GM23248 (cell line): ENCODE measurements at regions not wholly inside any gene's neighbourhood (a gene's known extent, or its start where the extent isn't known, plus 50 kb on each side); places are given as distances from the start of the nearest gene placed in this dataset.

Source experiments
- DNase-seq: peaks from one replicate; pipeline ENCODE4 v3.0.0-alpha.2; 2015
- H2AFZ ChIP-seq: fragments of 200-600 bp; sonication (generic); 2 replicates; pipeline ENCODE4 v1.6.1; 2016; ENCODE audit warnings: antibody characterized with exemption
- H3F3A ChIP-seq: fragments of 200-600 bp; sonication (generic); 2 replicates; pipeline ENCODE4 v1.6.1; 2016; ENCODE audit warnings: mild to moderate bottlenecking, antibody characterized with exemption, mixed run types; ENCODE audit not compliant: insufficient read depth
- H3K27ac ChIP-seq: fragments of 200-600 bp; sonication (generic); 2 replicates; pipeline ENCODE4 v1.5.1; 2016; ENCODE audit warnings: mild to moderate bottlenecking
- H3K27me3 ChIP-seq: fragments of 200-600 bp; sonication (generic); replicated peaks from 2 replicates; pipeline ENCODE4 v1.6.1; 2016; ENCODE audit warnings: mild to moderate bottlenecking; ENCODE audit not compliant: insufficient read depth
- H3K36me3 ChIP-seq: fragments of 200-600 bp; sonication (generic); 2 replicates; pipeline ENCODE4 v1.6.1; 2016; ENCODE audit warnings: low read depth, mild to moderate bottlenecking
- H3K4me1 ChIP-seq: fragments of 200-600 bp; sonication (generic); 2 replicates; pipeline ENCODE4 v1.6.1; 2016; ENCODE audit warnings: mild to moderate bottlenecking; ENCODE audit not compliant: insufficient read depth
- H3K4me2 ChIP-seq: fragments of 200-600 bp; sonication (generic); one replicate; pipeline ENCODE4 v1.6.1; 2016; ENCODE audit warnings: mild to moderate bottlenecking; ENCODE audit not compliant: unreplicated experiment
- H3K4me3 ChIP-seq: fragments of 200-600 bp; sonication (generic); 2 replicates; pipeline ENCODE4 v1.5.1; 2016; ENCODE audit warnings: mild to moderate bottlenecking
- H3K79me2 ChIP-seq: fragments of 200-600 bp; sonication (generic); 2 replicates; pipeline ENCODE4 v1.6.1; 2016; ENCODE audit warnings: mild to moderate bottlenecking; ENCODE audit not compliant: insufficient read depth
- H3K9ac ChIP-seq: fragments of 200-600 bp; sonication (generic); 2 replicates; pipeline ENCODE4 v1.6.1; 2016; ENCODE audit warnings: mild to moderate bottlenecking
- H3K9me2 ChIP-seq: fragments of 200-600 bp; sonication (generic); 2 replicates; pipeline ENCODE4 v1.6.1; 2016; ENCODE audit warnings: mixed run types, mild to moderate bottlenecking, moderate library complexity; ENCODE audit not compliant: insufficient read depth
- H3K9me3 ChIP-seq: fragments of 200-600 bp; sonication (generic); one replicate; pipeline ENCODE4 v1.6.1; 2017; ENCODE audit warnings: low read depth
- H4K20me1 ChIP-seq: fragments of 200-600 bp; sonication (generic); 2 replicates; pipeline ENCODE4 v1.6.0; 2016; ENCODE audit not compliant: insufficient read depth
- EZH2 ChIP-seq: fragments of 200-600 bp; sonication (generic); IDR thresholded peaks from 2 replicates; pipeline ENCODE4 v1.6.1; 2018; ENCODE audit warnings: antibody characterized with exemption, mild to moderate bottlenecking; ENCODE audit not compliant: insufficient read depth, poor library complexity, severe bottlenecking
- EZH2phosphoT487 ChIP-seq: fragments of 200-600 bp; sonication (generic); IDR thresholded peaks from 2 replicates; pipeline ENCODE4 v1.6.1; 2018; ENCODE audit warnings: antibody characterized with exemption, moderate library complexity, mild to moderate bottlenecking, low read depth; ENCODE audit not compliant: insufficient read depth
- WGBS, 2 experiments: methylation state at CpG; one replicate each; pipeline ENCODE4 v1.1.6; 2015 to 2017; ENCODE audit warnings: low lambda C conversion rate in 2 of 2, low coverage in 1 of 2; ENCODE audit errors: missing lambda C conversion rate in 2 of 2; 5-methylcytosine and 5-hydroxymethylcytosine counted together
- in situ Hi-C: fragments of 300-500 bp; cut with MboI; formaldehyde crosslinking; loops from 2 replicates; pipeline ENCODE4 v1.15.0; 2020

GRCh38 chr1:245039196-245039595 lies 115.6 kb upstream of the KIF26B start:
- Histone ChIP-seq H3K27ac (no peak overlapping the region), H3K36me3 (no peaks in the 10 kb centered on the region), H3F3A (no peaks in the 10 kb centered on the region), H3K9me3 (peaks cover 4% of the 10 kb centered on the region), H3K4me2 (no peak overlapping the region), H3K9me2 (no peaks in the 10 kb centered on the region), H3K79me2 (no peaks in the 10 kb centered on the region), H2AFZ (no peak overlapping the region), H3K4me3 (no peak overlapping the region), H3K9ac (no peak overlapping the region), H3K4me1 (0 out of 2 replicates have a peak, but pooled peaks cover 3% of the 10 kb centered on the region), H4K20me1 (no peaks in the 10 kb centered on the region), H3K27me3 (no peaks in the 10 kb centered on the region)
- DNase-seq, result no peak
- in situ Hi-C loops, result loop anchor here (25.0 kb wide), 2 partner anchors 177 to 427 kb away; partner anchors contain the start of gene HNRNPU
- WGBS, 2 experiments, result 69 to 74% methylated on average over 3 of the region's 3 CpGs
- TF ChIP-seq EZH2phosphoT487 (no peak), EZH2 (no peak)

GRCh38 chr1:245036102-245036501 lies 118.7 kb upstream of the KIF26B start:
- in situ Hi-C loops, result loop anchor here (25.0 kb wide), 2 partner anchors 174 to 424 kb away; partner anchors contain the start of gene HNRNPU
- H3K9ac ChIP-seq, result no peak overlapping the region
- no peaks in the 10 kb centered on the region for H3F3A ChIP-seq
- H3K9me2 ChIP-seq, result no peaks in the 10 kb centered on the region
- DNase-seq, result peak; percentile 24
- no peak for TF ChIP-seq EZH2
- TF ChIP-seq EZH2phosphoT487, result no peak
- no peak overlapping the region for H3K27ac ChIP-seq
- no peaks in the 10 kb centered on the region for H3K36me3 ChIP-seq
- no peaks in the 10 kb centered on the region for H3K27me3 ChIP-seq
- no peaks in the 10 kb centered on the region for H3K4me1 ChIP-seq
- H4K20me1 ChIP-seq, result no peaks in the 10 kb centered on the region
- peaks cover 4% of the 10 kb centered on the region for H3K9me3 ChIP-seq
- H3K4me3 ChIP-seq, result no peak overlapping the region
- H3K4me2 ChIP-seq, result no peak overlapping the region
- WGBS, 2 experiments, result 97 to 100% methylated on average over 1 of the region's 1 CpG
- H2AFZ ChIP-seq, result no peak overlapping the region
- H3K79me2 ChIP-seq, result no peaks in the 10 kb centered on the region

GRCh38 chr1:245031041-245031440 lies 123.7 kb upstream of the KIF26B start:
- H3K27me3 ChIP-seq, result no peaks in the 10 kb centered on the region
- TF ChIP-seq EZH2phosphoT487, result no peak
- no peak for TF ChIP-seq EZH2
- H3K9me3 ChIP-seq, result peaks cover 4% of the 10 kb centered on the region
- H3K4me1 ChIP-seq, result no peaks in the 10 kb centered on the region
- no peak overlapping the region for H2AFZ ChIP-seq
- no peak overlapping the region for H3K4me3 ChIP-seq
- no peak overlapping the region for H3K27ac ChIP-seq
- no peak for DNase-seq
- WGBS, 2 experiments, result 92 to 94% methylated on average over 3 of the region's 3 CpGs
- H3K4me2 ChIP-seq, result no peak overlapping the region
- H3K9me2 ChIP-seq, result no peaks in the 10 kb centered on the region
- H3K79me2 ChIP-seq, result no peaks in the 10 kb centered on the region
- H3K9ac ChIP-seq, result no peak overlapping the region
- in situ Hi-C loops, result loop anchor here (25.0 kb wide), 2 partner anchors 169 to 419 kb away; partner anchors contain the start of gene HNRNPU
- H4K20me1 ChIP-seq, result no peaks in the 10 kb centered on the region
- H3K36me3 ChIP-seq, result no peaks in the 10 kb centered on the region
- H3F3A ChIP-seq, result no peaks in the 10 kb centered on the region

GRCh38 chr1:245026247-245026646 lies 128.5 kb upstream of the KIF26B start:
- Histone ChIP-seq H3K4me2 (no peak overlapping the region), H3K9me3 (no peaks in the 10 kb centered on the region), H2AFZ (no peak overlapping the region), H3K27me3 (no peaks in the 10 kb centered on the region), H3K27ac (no peak overlapping the region), H3K9me2 (no peaks in the 10 kb centered on the region), H4K20me1 (no peaks in the 10 kb centered on the region), H3F3A (no peaks in the 10 kb centered on the region), H3K9ac (no peak overlapping the region), H3K4me1 (no peaks in the 10 kb centered on the region), H3K4me3 (no peak overlapping the region), H3K36me3 (no peaks in the 10 kb centered on the region), H3K79me2 (no peaks in the 10 kb centered on the region)
- DNase-seq, result no peak
- 96 to 98% methylated on average over 3 of the region's 3 CpGs for WGBS, 2 experiments
- TF ChIP-seq EZH2, result no peak
- TF ChIP-seq EZH2phosphoT487, result no peak
- in situ Hi-C loops, result loop anchor here (25.0 kb wide), 2 partner anchors 164 to 414 kb away; partner anchors contain the start of gene HNRNPU

- H3K4me1 ChIP-seq, result no peaks in the 10 kb centered on the region
- H4K20me1 ChIP-seq, result no peaks in the 10 kb centered on the region
- TF ChIP-seq EZH2phosphoT487 (no peak), EZH2 (no peak)
- no peaks in the 10 kb centered on the region for H3K9me3 ChIP-seq
- H3K4me2 ChIP-seq, result no peak overlapping the region
- no peaks in the 10 kb centered on the region for H3F3A ChIP-seq
- H3K9me2 ChIP-seq, result no peaks in the 10 kb centered on the region
- no peak overlapping the region for H3K4me3 ChIP-seq
- in situ Hi-C loops, result loop anchor here (25.0 kb wide), 2 partner anchors 163 to 413 kb away; partner anchors contain the start of gene HNRNPU
- no peak overlapping the region for H3K9ac ChIP-seq
- no peaks in the 10 kb centered on the region for H3K36me3 ChIP-seq
- WGBS, 2 experiments, result 96% methylated on average over 6 of the region's 6 CpGs
- H3K79me2 ChIP-seq, result no peaks in the 10 kb centered on the region
- no peak overlapping the region for H2AFZ ChIP-seq
- no peak for DNase-seq
- no peaks in the 10 kb centered on the region for H3K27me3 ChIP-seq
- no peak overlapping the region for H3K27ac ChIP-seq
Measured at GRCh38 chr1:245025525-245025924, 129.3 kb upstream of the KIF26B start.
